ENCODE measurements at regions not wholly inside any gene's neighbourhood (a gene's known extent, or its start where the extent isn't known, plus 50 kb on each side); places are given as distances from the start of the nearest gene placed in this dataset.
A peak's percentile ranks its signal among the peaks of the same experiment; 100 is the strongest.

DNA sequence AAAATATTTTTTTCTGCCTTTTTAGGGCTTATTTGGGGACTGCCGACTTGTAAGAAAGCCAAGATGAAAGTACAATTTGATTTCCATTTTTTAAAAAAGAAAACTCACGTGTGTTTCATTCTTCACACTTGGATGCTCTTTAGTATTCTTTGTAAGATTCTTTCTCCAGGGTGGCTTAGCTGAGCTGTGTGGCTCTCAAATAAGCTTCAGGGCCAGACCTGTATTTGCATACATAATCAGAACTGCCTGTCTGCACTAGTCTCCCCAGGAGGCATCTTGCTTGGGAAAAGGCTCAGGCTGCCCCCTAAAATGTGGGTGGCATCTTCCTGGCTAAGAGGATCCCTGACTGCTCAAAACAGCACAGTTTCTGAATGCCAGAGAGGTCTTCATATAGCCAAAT lies 498.4 kb downstream of the MID1IP1 start:
- H3K4me1 ChIP-seq, result no peaks in the 10 kb centered on the region
- no peak overlapping the region for H3K4me3 ChIP-seq
- no peaks in the 10 kb centered on the region for H3K36me3 ChIP-seq
- H3K9me3 ChIP-seq, result peaks cover 0 to 14% of the 10 kb centered on the region in 2 donors
- no peak for DNase-seq (ENCODE audit: low spot score)
- TF ChIP-seq, protein P1, sequence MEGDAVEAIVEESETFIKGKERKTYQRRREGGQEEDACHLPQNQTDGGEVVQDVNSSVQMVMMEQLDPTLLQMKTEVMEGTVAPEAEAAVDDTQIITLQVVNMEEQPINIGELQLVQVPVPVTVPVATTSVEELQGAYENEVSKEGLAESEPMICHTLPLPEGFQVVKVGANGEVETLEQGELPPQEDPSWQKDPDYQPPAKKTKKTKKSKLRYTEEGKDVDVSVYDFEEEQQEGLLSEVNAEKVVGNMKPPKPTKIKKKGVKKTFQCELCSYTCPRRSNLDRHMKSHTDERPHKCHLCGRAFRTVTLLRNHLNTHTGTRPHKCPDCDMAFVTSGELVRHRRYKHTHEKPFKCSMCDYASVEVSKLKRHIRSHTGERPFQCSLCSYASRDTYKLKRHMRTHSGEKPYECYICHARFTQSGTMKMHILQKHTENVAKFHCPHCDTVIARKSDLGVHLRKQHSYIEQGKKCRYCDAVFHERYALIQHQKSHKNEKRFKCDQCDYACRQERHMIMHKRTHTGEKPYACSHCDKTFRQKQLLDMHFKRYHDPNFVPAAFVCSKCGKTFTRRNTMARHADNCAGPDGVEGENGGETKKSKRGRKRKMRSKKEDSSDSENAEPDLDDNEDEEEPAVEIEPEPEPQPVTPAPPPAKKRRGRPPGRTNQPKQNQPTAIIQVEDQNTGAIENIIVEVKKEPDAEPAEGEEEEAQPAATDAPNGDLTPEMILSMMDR (IDR thresholded peaks at IDR 0.05), result no peak
- H3K27ac ChIP-seq, result no peak overlapping the region
- H3K27me3 ChIP-seq, result no peaks in the 10 kb centered on the region

DNA sequence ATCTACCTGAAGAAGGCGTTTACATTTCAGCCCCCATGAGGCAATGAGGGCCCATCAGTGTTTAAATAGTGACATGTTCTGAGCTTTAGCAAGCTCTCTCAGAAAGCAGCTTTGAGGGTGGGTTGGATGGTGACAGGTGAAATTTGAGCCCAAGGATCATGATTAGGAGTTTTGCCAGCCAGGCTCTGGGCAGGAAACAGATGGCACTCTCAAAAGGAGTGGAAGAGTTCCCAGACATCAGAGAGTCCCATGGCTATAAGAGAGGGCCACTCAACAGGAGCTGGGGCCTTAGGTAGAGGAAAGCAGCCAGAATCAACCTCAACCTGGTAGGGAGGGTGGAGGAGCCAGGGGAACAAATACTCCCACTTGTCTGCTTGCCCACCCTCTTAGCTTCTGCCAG lies 499.8 kb downstream of the MID1IP1 start:
- Histone ChIP-seq H3K27me3 (no peaks in the 10 kb centered on the region), H3K4me1 (no peaks in the 10 kb centered on the region), H3K4me3 (no peak overlapping the region), H3K27ac (no peak overlapping the region), H3K9me3 (peaks cover 0 to 9% of the 10 kb centered on the region in 2 donors), H3K36me3 (no peaks in the 10 kb centered on the region)
- TF ChIP-seq, protein P1 (IDR thresholded peaks at IDR 0.05), result no peak
- peak; percentile 11 for DNase-seq (ENCODE audit: low spot score)

DNA sequence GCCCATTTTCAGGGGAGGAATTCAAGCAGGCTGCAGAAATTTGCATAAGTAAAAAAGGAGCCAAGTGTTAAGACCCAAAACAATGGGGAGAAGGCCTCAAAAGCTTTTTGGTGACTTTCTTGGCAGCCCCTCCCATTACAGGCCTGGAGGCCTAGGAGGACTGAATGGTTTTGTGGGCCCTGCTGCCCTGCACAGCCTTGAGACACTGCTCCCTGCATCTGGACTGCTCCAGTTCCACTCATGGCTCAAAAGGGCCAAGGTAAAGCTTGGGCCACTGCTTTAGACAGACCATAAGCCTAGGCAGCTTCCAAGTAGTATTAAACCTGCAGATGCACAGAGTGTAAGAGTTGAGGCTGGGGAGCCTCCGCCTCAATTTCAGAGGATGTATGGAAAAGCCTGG lies 501.6 kb downstream of the MID1IP1 start:
- DNase-seq (ENCODE audit: low spot score), result peak; percentile 9
- H3K27ac ChIP-seq, result no peak overlapping the region
- peaks cover 0 to 4% of the 10 kb centered on the region in 2 donors for H3K4me1 ChIP-seq
- TF ChIP-seq, protein P1 (IDR thresholded peaks at IDR 0.05), result no peak
- no peaks in the 10 kb centered on the region for H3K27me3 ChIP-seq
- H3K36me3 ChIP-seq, result no peaks in the 10 kb centered on the region
- H3K4me3 ChIP-seq, result no peak overlapping the region
- H3K9me3 ChIP-seq, result peaks cover 0 to 9% of the 10 kb centered on the region in 2 donors

DNA sequence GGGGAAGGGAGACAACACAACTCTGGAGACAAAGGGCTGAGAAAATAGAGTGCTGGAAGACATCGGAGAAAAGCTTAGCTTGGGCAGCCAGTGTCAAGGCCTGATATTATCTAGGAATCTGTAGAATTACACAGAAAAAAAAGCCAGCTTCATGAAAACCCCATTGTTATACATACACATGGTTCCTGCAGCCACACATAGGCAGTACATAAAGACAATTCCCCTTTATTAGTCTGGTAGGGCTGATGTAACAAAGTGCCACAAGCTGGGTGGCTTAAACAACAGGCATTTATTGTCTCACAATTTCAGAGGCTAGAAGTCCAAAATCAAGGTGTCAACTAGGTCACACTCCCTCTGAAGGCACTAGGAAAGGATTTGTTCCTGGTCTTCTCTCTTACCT lies 503.5 kb downstream of the MID1IP1 start:
- no peak for DNase-seq (ENCODE audit: low spot score)
- Histone ChIP-seq H3K27me3 (no peaks in the 10 kb centered on the region), H3K4me1 (peaks cover 0 to 16% of the 10 kb centered on the region in 2 donors), H3K36me3 (no peaks in the 10 kb centered on the region), H3K4me3 (no peak overlapping the region), H3K9me3 (peaks cover 0 to 9% of the 10 kb centered on the region in 2 donors), H3K27ac (no peak overlapping the region)
- TF ChIP-seq, protein P1 (IDR thresholded peaks at IDR 0.05), result no peak

DNA sequence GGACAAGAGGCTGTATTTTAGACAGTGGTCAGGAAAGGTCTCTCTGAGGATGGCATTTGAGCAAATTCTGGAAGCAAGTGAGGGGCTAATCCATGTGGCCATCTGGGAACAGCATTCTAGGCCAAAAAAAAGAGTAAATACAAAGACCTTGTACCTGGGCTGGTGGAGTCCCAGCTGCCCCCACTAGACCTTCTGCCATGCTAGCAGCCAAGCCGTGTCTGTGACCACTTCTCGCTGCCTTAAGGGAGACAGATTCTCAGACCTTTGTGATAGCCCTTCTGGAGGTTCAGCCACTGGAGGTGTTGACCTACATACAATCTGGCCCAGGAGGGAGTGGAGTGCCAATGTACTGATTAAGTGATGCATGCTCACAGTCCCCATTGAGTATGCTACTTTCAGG lies 506.2 kb downstream of the MID1IP1 start:
- Histone ChIP-seq H3K4me1 (peaks cover 0 to 23% of the 10 kb centered on the region in 2 donors), H3K27me3 (no peaks in the 10 kb centered on the region), H3K4me3 (no peak overlapping the region), H3K9me3 (peaks cover 0 to 9% of the 10 kb centered on the region in 2 donors), H3K36me3 (no peaks in the 10 kb centered on the region), H3K27ac (no peak overlapping the region)
- TF ChIP-seq, protein P1 (IDR thresholded peaks at IDR 0.05), result no peak
- peak; percentile 32 for DNase-seq (ENCODE audit: low spot score)

DNA sequence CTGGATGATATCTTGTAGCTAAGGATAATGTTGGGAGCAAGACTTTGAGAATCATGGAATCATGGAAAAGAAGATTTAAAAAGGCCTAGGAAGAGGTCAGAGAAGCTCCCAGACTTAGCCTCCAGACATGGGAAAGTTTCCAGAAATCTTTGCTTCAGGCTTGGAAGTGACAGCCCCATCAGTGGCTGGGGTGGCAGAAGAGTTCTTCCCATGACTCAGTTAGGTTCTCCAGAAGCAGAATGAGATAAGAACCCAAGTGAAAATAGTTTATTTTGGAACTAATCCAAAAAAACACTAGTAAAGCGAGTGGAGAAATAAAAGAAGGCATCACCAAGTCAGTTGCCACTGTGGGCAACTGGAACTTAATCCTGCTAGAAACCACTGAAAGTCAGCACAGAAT lies 506.9 kb downstream of the MID1IP1 start:
- TF ChIP-seq, protein P1 (IDR thresholded peaks at IDR 0.05), result no peak
- Histone ChIP-seq H3K9me3 (peaks cover 0 to 2% of the 10 kb centered on the region in 2 donors), H3K27ac (no peak overlapping the region), H3K4me3 (no peak overlapping the region), H3K27me3 (no peaks in the 10 kb centered on the region), H3K4me1 (peaks cover 0 to 23% of the 10 kb centered on the region in 2 donors), H3K36me3 (no peaks in the 10 kb centered on the region)
- peak; percentile 11 for DNase-seq (ENCODE audit: low spot score)

All from right atrium auricular region (tissue), 2 donors.